ENCODE measurements at regions not wholly inside any gene's neighbourhood (a gene's known extent, or its start where the extent isn't known, plus 50 kb on each side); places are given as distances from the start of the nearest gene placed in this dataset.

DNA sequence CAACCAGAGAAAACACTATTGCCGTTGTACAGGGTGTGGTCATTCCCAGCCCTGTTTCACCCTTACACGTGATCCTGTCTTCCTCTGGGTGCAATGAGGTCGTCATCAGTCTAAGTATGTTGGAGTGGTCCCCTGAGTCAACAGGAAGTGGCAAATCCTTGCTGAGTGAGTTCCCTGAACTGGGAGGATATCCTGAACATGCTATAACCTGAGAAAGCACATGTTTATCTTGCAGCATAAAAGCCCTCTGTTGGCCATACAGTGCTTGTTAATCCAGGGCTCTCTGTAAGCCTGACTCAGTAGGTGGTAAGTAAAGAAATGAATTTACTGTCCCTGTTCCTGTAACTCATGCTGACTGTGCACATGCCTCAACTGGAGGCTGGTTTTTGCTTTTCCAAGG is 477.8 kb upstream of the RGMA start:
- TF ChIP-seq, protein P1, sequence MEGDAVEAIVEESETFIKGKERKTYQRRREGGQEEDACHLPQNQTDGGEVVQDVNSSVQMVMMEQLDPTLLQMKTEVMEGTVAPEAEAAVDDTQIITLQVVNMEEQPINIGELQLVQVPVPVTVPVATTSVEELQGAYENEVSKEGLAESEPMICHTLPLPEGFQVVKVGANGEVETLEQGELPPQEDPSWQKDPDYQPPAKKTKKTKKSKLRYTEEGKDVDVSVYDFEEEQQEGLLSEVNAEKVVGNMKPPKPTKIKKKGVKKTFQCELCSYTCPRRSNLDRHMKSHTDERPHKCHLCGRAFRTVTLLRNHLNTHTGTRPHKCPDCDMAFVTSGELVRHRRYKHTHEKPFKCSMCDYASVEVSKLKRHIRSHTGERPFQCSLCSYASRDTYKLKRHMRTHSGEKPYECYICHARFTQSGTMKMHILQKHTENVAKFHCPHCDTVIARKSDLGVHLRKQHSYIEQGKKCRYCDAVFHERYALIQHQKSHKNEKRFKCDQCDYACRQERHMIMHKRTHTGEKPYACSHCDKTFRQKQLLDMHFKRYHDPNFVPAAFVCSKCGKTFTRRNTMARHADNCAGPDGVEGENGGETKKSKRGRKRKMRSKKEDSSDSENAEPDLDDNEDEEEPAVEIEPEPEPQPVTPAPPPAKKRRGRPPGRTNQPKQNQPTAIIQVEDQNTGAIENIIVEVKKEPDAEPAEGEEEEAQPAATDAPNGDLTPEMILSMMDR (IDR thresholded peaks at IDR 0.05): no peak
- TF ChIP-seq POLR2A (IDR thresholded peaks at IDR 0.05): no peak

All from testis (tissue), 2 donors.